IMR-90 (cell line): ENCODE measurements at regions not wholly inside any gene's neighbourhood (a gene's known extent, or its start where the extent isn't known, plus 50 kb on each side); places are given as distances from the start of the nearest gene placed in this dataset.

Experiments
- ATAC-seq: fragments of 200-7000 bp; cut with Tn5 transposase; 2 replicates; pipeline ENCODE4 v1.9.1; 2020; ENCODE audit warnings: low read depth, mild to moderate bottlenecking, moderate library complexity
- BruUV-seq: library from RNA; stranded (reverse); fragments of 400-500 nt; replicated peaks from 2 replicates; lab custom pipeline; 2021; lab: Mats Ljungman, UMichigan
- CTCF ChIA-PET: fragments of 300-600 bp; formaldehyde crosslinking; extraction: SDS; loops from one replicate; lab custom pipeline; 2021; ENCODE audit warnings: antibody characterized with exemption; lab: Yijun Ruan, JAX
- POLR2A ChIA-PET: fragments of 300-600 bp; sonication (Branson Sonifier 250); formaldehyde crosslinking; loops from one replicate; lab custom pipeline; 2022; ENCODE audit warnings: antibody characterized with exemption; ENCODE audit not compliant: unreplicated experiment; lab: Charles Lee
- DNase-seq: peaks from one replicate; pipeline ENCODE4 v3.0.0; 2013
- H2AFZ ChIP-seq: replicated peaks from 2 replicates; pipeline ENCODE3; 2013; ENCODE audit warnings: low read length, mild to moderate bottlenecking; ENCODE audit not compliant: poor library complexity
- H2AK5ac ChIP-seq: 2 replicates; pipeline ENCODE4 v1.6.1; 2013; ENCODE audit warnings: low read depth, low read length, inconsistent platforms
- H2AK9ac ChIP-seq: replicated peaks from 2 replicates; pipeline ENCODE3; 2013; ENCODE audit warnings: mild to moderate bottlenecking, low read depth, low read length, moderate library complexity; ENCODE audit not compliant: poor library complexity
- H2BK120ac ChIP-seq: 2 replicates; pipeline ENCODE4 v1.6.1; 2013; ENCODE audit warnings: low read depth, low read length, inconsistent platforms
- H2BK15ac ChIP-seq: 3 replicates; pipeline ENCODE4 v1.6.1; 2013; ENCODE audit warnings: low read depth, low read length, inconsistent platforms
- H2BK20ac ChIP-seq: 2 replicates; pipeline ENCODE4 v1.6.1; 2013; ENCODE audit warnings: low read depth, mild to moderate bottlenecking, inconsistent platforms, low read length, moderate library complexity
- H2BK5ac ChIP-seq: 2 replicates; pipeline ENCODE4 v1.6.1; 2013; ENCODE audit warnings: mild to moderate bottlenecking, low read depth, low read length, inconsistent platforms; ENCODE audit not compliant: poor library complexity, severe bottlenecking
- H3K14ac ChIP-seq: replicated peaks from 2 replicates; pipeline ENCODE4 v1.6.1; 2013; ENCODE audit warnings: low read depth, low read length, inconsistent platforms
- H3K18ac ChIP-seq: 2 replicates; pipeline ENCODE4 v1.6.1; 2013; ENCODE audit warnings: low read depth, low read length, control low read depth
- H3K23ac ChIP-seq: 2 replicates; pipeline ENCODE4 v1.6.1; 2013; ENCODE audit warnings: low read depth, low read length, inconsistent platforms
- H3K27ac ChIP-seq: 2 replicates; pipeline ENCODE4 v1.5.1; 2013; ENCODE audit warnings: mild to moderate bottlenecking, control low read depth, low read length; ENCODE audit not compliant: insufficient read depth
- H3K27me3 ChIP-seq: 2 replicates; pipeline ENCODE4 v1.6.1; 2013; ENCODE audit warnings: low read length; ENCODE audit not compliant: control insufficient read depth, insufficient read depth
- H3K36me3 ChIP-seq: 2 replicates; pipeline ENCODE4 v1.6.1; 2013; ENCODE audit warnings: low read length, mixed read lengths; ENCODE audit not compliant: control insufficient read depth, insufficient read depth
- H3K4ac ChIP-seq: 2 replicates; pipeline ENCODE4 v1.6.1; 2013; ENCODE audit warnings: low read depth, low read length, inconsistent platforms
- H3K4me1 ChIP-seq: 2 replicates; pipeline ENCODE4 v1.6.1; 2013; ENCODE audit warnings: low read length, mixed read lengths; ENCODE audit not compliant: control insufficient read depth, insufficient read depth
- H3K4me2 ChIP-seq: 2 replicates; pipeline ENCODE4 v1.6.1; 2013; ENCODE audit warnings: low read depth, mild to moderate bottlenecking, control low read depth, low read length, moderate library complexity
- H3K4me3 ChIP-seq: 2 replicates; pipeline ENCODE4 v1.5.1; 2013; ENCODE audit warnings: low read depth, mild to moderate bottlenecking, control low read depth, low read length, moderate library complexity; ENCODE audit not compliant: insufficient read depth
- H3K56ac ChIP-seq: 2 replicates; pipeline ENCODE4 v1.6.1; 2013; ENCODE audit warnings: low read length, inconsistent platforms; ENCODE audit not compliant: insufficient read depth; ENCODE audit errors: extremely low read depth
- H3K79me1 ChIP-seq, 2 experiments: 2 replicates each; pipeline ENCODE4 v1.6.1; 2013; ENCODE audit warnings: low read length in 2 of 2, inconsistent platforms in 1 of 2, low read depth in 1 of 2
- H3K9ac ChIP-seq: 2 replicates; pipeline ENCODE4 v1.6.1; 2013; ENCODE audit warnings: low read depth, low read length, control low read depth
- H3K9me1 ChIP-seq: 2 replicates; pipeline ENCODE4 v1.6.1; 2013; ENCODE audit warnings: low read length, inconsistent platforms; ENCODE audit not compliant: insufficient read depth
- H3K9me3 ChIP-seq: 2 replicates; pipeline ENCODE4 v1.6.1; 2013; ENCODE audit warnings: low read length; ENCODE audit not compliant: control insufficient read depth, insufficient read depth
- H4K20me1 ChIP-seq: 2 replicates; pipeline ENCODE4 v1.6.1; 2013; ENCODE audit warnings: low read length, inconsistent platforms; ENCODE audit not compliant: insufficient read depth
- H4K5ac ChIP-seq: 2 replicates; pipeline ENCODE4 v1.6.1; 2013; ENCODE audit warnings: mild to moderate bottlenecking, low read depth, low read length, control low read depth
- H4K8ac ChIP-seq, 2 experiments: 2 replicates each; pipeline ENCODE4 v1.6.1; 2013; ENCODE audit warnings: low read depth in 2 of 2, low read length in 2 of 2, control low read depth in 1 of 2, inconsistent platforms in 1 of 2
- H4K91ac ChIP-seq: 2 replicates; pipeline ENCODE4 v1.6.1; 2013; ENCODE audit warnings: low read depth, low read length, inconsistent platforms; ENCODE audit not compliant: insufficient read depth
- CEBPB ChIP-seq: IDR thresholded peaks from 2 replicates; pipeline ENCODE4 v1.6.1; 2012; ENCODE audit warnings: low read depth, low read length, improper control_type of control experiment
- ELK1 ChIP-seq: fragments of 150-350 bp; IDR thresholded peaks from 2 replicates; pipeline ENCODE4 v1.6.1; 2016; ENCODE audit warnings: low read depth, mild to moderate bottlenecking, low read length, moderate library complexity, borderline replicate concordance
- MXI1 ChIP-seq: IDR thresholded peaks from 2 replicates; pipeline ENCODE4 v1.6.1; 2012; ENCODE audit warnings: low read depth, mild to moderate bottlenecking, low read length, moderate library complexity, borderline replicate concordance
- WGBS, 2 experiments: methylation state at CpG; one replicate each; pipeline versions ENCODE4 v1.1.5 to v1.1.7; 2013; ENCODE audit warnings: missing lambda C conversion rate in 2 of 2; ENCODE audit not compliant: insufficient read length in 1 of 2; ENCODE audit errors: extremely low coverage in 2 of 2; 5-methylcytosine and 5-hydroxymethylcytosine counted together
- dilution Hi-C: fragments of 300-500 bp; cut with HindIII; formaldehyde crosslinking; loops from one replicate; pipeline ENCODE4 v1.14.3; 2018; ENCODE audit warnings: low sequenced_read_pairs; ENCODE audit not compliant: unreplicated experiment
- in situ Hi-C: fragments of 300-500 bp; cut with MboI; formaldehyde crosslinking; loops from 3 replicates; pipeline ENCODE4 v1.14.3; 2019; ENCODE audit warnings: low sequenced_read_pairs, inconsistent platforms, mixed read lengths
- intact Hi-C: fragments of 100-400 bp; cut with micrococcal nuclease; formaldehyde crosslinking; loops from 2 replicates; pipeline ENCODE4 v1.10.0; 2022

GRCh38 chr7:130897515-130898419, 163.8 kb upstream of the KLF14 start:
- H3K27me3 ChIP-seq, result no peaks in the 10 kb centered on the region
- H2BK5ac ChIP-seq, result peak overlapping the region; percentile 22
- peaks cover 72% of the 10 kb centered on the region for H3K36me3 ChIP-seq
- H3K4me3 ChIP-seq, result no peak overlapping the region
- no peak overlapping the region for H2BK20ac ChIP-seq
- ChIA-PET CTCF (interaction anchor here (0.7 to 2.1 kb wide), 16 partner anchors 10 to 143 kb away, joined by 3 to 17 read pairs (median 5); no protein-coding TSS in a partner anchor), POLR2A (interaction anchor here (1.6 kb wide), 1 partner anchor 18 kb away, joined by 3 read pairs; no protein-coding TSS in a partner anchor)
- H3K23ac ChIP-seq, result 0 out of 2 replicates have a peak overlapping the region, but pooled peaks have one; percentile 32
- H3K9ac ChIP-seq, result peak overlapping the region; percentile 29; the same call in 1 of the 2 replicates
- 94% methylated on average over 7 of the region's 24 CpGs; no CpG with 5 or more reads in 1 of the 2 experiments for WGBS, 2 experiments
- H3K9me1 ChIP-seq, result peaks cover 14% of the 10 kb centered on the region; the same call in 1 of the 2 replicates
- no peak for TF ChIP-seq CEBPB
- TF ChIP-seq MXI1, result no peak
- no peak for TF ChIP-seq ELK1
- ATAC-seq, result no peak
- intact Hi-C loops, result loop anchor here (1.0 kb wide), 1 partner anchor 143 kb away; no protein-coding TSS in a partner anchor
- no peak overlapping the region; the same call in 1 of the 2 replicates for H2BK120ac ChIP-seq
- peak overlapping the region; percentile 24; the same call in 1 of the 2 replicates for H3K56ac ChIP-seq
- DNase-seq, result no peak
- H4K91ac ChIP-seq, result no peak overlapping the region
- no TSS peak for BruUV-seq
- dilution Hi-C loops, result no loop called here
- no peak overlapping the region for H2BK15ac ChIP-seq
- H4K20me1 ChIP-seq, result peaks cover 99% of the 10 kb centered on the region
- no peak overlapping the region for H2AFZ ChIP-seq
- no peak overlapping the region for H4K5ac ChIP-seq
- in situ Hi-C loops, result no loop called here
- no peak overlapping the region for H3K14ac ChIP-seq
- H3K79me1 ChIP-seq, result peaks cover 4 to 36% of the 10 kb centered on the region in 2 experiments; a peak in 3 of 4 replicates
- peak overlapping the region; percentile 71 for H3K27ac ChIP-seq
- no peaks in the 10 kb centered on the region for H3K9me3 ChIP-seq
- no peak overlapping the region for H3K4me2 ChIP-seq
- H3K4me1 ChIP-seq, result peaks cover 57% of the 10 kb centered on the region
- peak overlapping the region; percentile 8 for H3K4ac ChIP-seq
- no peak overlapping the region for H3K18ac ChIP-seq
- H2AK5ac ChIP-seq, result peak overlapping the region; percentile 51; the same call in 1 of the 2 replicates
- peak overlapping the region in 1 of 2 experiments; percentile 39; a peak in 3 of 4 replicates for H4K8ac ChIP-seq
- H2AK9ac ChIP-seq, result peak overlapping the region; percentile 58
